ENCODE measurements at regions not wholly inside any gene's neighbourhood (a gene's known extent, or its start where the extent isn't known, plus 50 kb on each side); places are given as distances from the start of the nearest gene placed in this dataset.

- H3K27me3 ChIP-seq, result peaks cover 47% of the 10 kb centered on the region
- H3K4me3 ChIP-seq, result no peak overlapping the region
- 90% methylated on average over 2 of the region's 3 CpGs; no CpG with 5 or more reads in 1 of the 2 donors for WGBS, 2 donors (ENCODE audit: low coverage in 1 of 2)
- no peak for TF ChIP-seq CTCF (IDR thresholded peaks at IDR 0.05)
- no peak for TF ChIP-seq POLR2A (IDR thresholded peaks at IDR 0.05)
- TF ChIP-seq POLR2AphosphoS5 (IDR thresholded peaks at IDR 0.05), result no peak
- no peak for TF ChIP-seq EP300 (IDR thresholded peaks at IDR 0.05)
- no peaks in the 10 kb centered on the region for H3K36me3 ChIP-seq
- no peaks in the 10 kb centered on the region for H3K4me1 ChIP-seq
- no peak for ATAC-seq
- H3K27ac ChIP-seq, result no peak overlapping the region
- no peaks in the 10 kb centered on the region for H3K9me3 ChIP-seq
These were observed 51.6 kb upstream of the NLRP1 start for GRCh38 chr17:5635949-5636348.

- Histone ChIP-seq H3K4me3 (no peak overlapping the region), H3K36me3 (no peaks in the 10 kb centered on the region), H3K27ac (no peak overlapping the region), H3K9me3 (no peaks in the 10 kb centered on the region), H3K27me3 (peaks cover 35% of the 10 kb centered on the region), H3K4me1 (no peaks in the 10 kb centered on the region)
- 100% methylated on average over 1 of the region's 2 CpGs; no CpG with 5 or more reads in 1 of the 2 donors for WGBS, 2 donors (ENCODE audit: low coverage in 1 of 2)
- no peak for ATAC-seq
- no peak for TF ChIP-seq EP300 (IDR thresholded peaks at IDR 0.05)
These were observed 54.3 kb upstream of the NLRP1 start for GRCh38 chr17:5638596-5638995.

GRCh38 chr17:5640726-5641125 lies 56.4 kb upstream of the NLRP1 start:
- ATAC-seq, result no peak
- H3K4me1 ChIP-seq, result no peaks in the 10 kb centered on the region
- no peak overlapping the region for H3K27ac ChIP-seq
- no peak overlapping the region for H3K4me3 ChIP-seq
- TF ChIP-seq POLR2AphosphoS5 (IDR thresholded peaks at IDR 0.05) (no peak), POLR2A (IDR thresholded peaks at IDR 0.05) (no peak), CTCF (IDR thresholded peaks at IDR 0.05) (no peak), EP300 (IDR thresholded peaks at IDR 0.05) (no peak)
- peaks cover 21% of the 10 kb centered on the region for H3K27me3 ChIP-seq
- 80% methylated on average over 1 of the region's 2 CpGs; no CpG with 5 or more reads in 1 of the 2 donors for WGBS, 2 donors (ENCODE audit: low coverage in 1 of 2)
- no peaks in the 10 kb centered on the region for H3K9me3 ChIP-seq
- H3K36me3 ChIP-seq, result no peaks in the 10 kb centered on the region

GRCh38 chr17:5642752-5643151 lies 58.4 kb upstream of the NLRP1 start:
- WGBS, 2 donors (ENCODE audit: low coverage in 1 of 2), result 92 to 100% methylated on average over 2 to 4 of the region's 4 CpGs
- TF ChIP-seq POLR2A (IDR thresholded peaks at IDR 0.05), result no peak
- TF ChIP-seq EP300 (IDR thresholded peaks at IDR 0.05), result no peak
- no peak for TF ChIP-seq POLR2AphosphoS5 (IDR thresholded peaks at IDR 0.05)
- TF ChIP-seq CTCF (IDR thresholded peaks at IDR 0.05), result no peak
- Histone ChIP-seq H3K4me1 (no peaks in the 10 kb centered on the region), H3K36me3 (no peaks in the 10 kb centered on the region), H3K9me3 (no peaks in the 10 kb centered on the region), H3K27me3 (peaks cover 13% of the 10 kb centered on the region), H3K4me3 (no peak overlapping the region), H3K27ac (no peak overlapping the region)
- no peak for ATAC-seq

- TF ChIP-seq EP300 (IDR thresholded peaks at IDR 0.05), result no peak
- TF ChIP-seq POLR2A (IDR thresholded peaks at IDR 0.05), result no peak
- TF ChIP-seq POLR2AphosphoS5 (IDR thresholded peaks at IDR 0.05), result no peak
- no peak for TF ChIP-seq CTCF (IDR thresholded peaks at IDR 0.05)
- ATAC-seq, result no peak
- no peak overlapping the region for H3K4me3 ChIP-seq
- no peaks in the 10 kb centered on the region for H3K4me1 ChIP-seq
- H3K27ac ChIP-seq, result no peak overlapping the region
- peaks cover 13% of the 10 kb centered on the region for H3K27me3 ChIP-seq
- WGBS, 2 donors (ENCODE audit: low coverage in 1 of 2), result 17% methylated on average over 1 of the region's 3 CpGs; no CpG with 5 or more reads in 1 of the 2 donors
- H3K9me3 ChIP-seq, result no peaks in the 10 kb centered on the region
- H3K36me3 ChIP-seq, result no peaks in the 10 kb centered on the region
These were observed 59.8 kb upstream of the NLRP1 start for GRCh38 chr17:5644065-5644464.

Data from gastroesophageal sphincter (tissue), 4 donors.